ENCODE measurements at regions not wholly inside any gene's neighbourhood (a gene's known extent, or its start where the extent isn't known, plus 50 kb on each side); places are given as distances from the start of the nearest gene placed in this dataset.

GRCh38 chr20:22464312-22465003, 119.9 kb downstream of the FOXA2 start:
- H3K4me3 ChIP-seq (ENCODE audit: low read depth in 1 of 2, low read length in 1 of 2) = no peak overlapping the region
- TF ChIP-seq, protein P1, sequence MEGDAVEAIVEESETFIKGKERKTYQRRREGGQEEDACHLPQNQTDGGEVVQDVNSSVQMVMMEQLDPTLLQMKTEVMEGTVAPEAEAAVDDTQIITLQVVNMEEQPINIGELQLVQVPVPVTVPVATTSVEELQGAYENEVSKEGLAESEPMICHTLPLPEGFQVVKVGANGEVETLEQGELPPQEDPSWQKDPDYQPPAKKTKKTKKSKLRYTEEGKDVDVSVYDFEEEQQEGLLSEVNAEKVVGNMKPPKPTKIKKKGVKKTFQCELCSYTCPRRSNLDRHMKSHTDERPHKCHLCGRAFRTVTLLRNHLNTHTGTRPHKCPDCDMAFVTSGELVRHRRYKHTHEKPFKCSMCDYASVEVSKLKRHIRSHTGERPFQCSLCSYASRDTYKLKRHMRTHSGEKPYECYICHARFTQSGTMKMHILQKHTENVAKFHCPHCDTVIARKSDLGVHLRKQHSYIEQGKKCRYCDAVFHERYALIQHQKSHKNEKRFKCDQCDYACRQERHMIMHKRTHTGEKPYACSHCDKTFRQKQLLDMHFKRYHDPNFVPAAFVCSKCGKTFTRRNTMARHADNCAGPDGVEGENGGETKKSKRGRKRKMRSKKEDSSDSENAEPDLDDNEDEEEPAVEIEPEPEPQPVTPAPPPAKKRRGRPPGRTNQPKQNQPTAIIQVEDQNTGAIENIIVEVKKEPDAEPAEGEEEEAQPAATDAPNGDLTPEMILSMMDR (IDR thresholded peaks at IDR 0.05) = no peak
- no peaks in the 10 kb centered on the region for H3K9me3 ChIP-seq
- H3K36me3 ChIP-seq = no peaks in the 10 kb centered on the region
- peaks cover 15% of the 10 kb centered on the region for H3K27me3 ChIP-seq
- H3K27ac ChIP-seq = no peak overlapping the region
- peaks cover 2 to 7% of the 10 kb centered on the region in 2 experiments for H3K4me1 ChIP-seq (ENCODE audit: control insufficient read depth in 1 of 2, insufficient read depth in 1 of 2, low read depth in 1 of 2, low read length in 1 of 2)

- TF ChIP-seq, protein P1 (IDR thresholded peaks at IDR 0.05) = no peak
- Histone ChIP-seq H3K27me3 (peaks cover 15% of the 10 kb centered on the region), H3K36me3 (no peaks in the 10 kb centered on the region), H3K27ac (no peak overlapping the region), H3K4me1 (ENCODE audit: control insufficient read depth in 1 of 2, insufficient read depth in 1 of 2, low read depth in 1 of 2, low read length in 1 of 2) (no peaks in the 10 kb centered on the region), H3K9me3 (no peaks in the 10 kb centered on the region), H3K4me3 (ENCODE audit: low read depth in 1 of 2, low read length in 1 of 2) (no peak overlapping the region)
Observed at GRCh38 chr20:22462975-22463914, 121.1 kb downstream of the FOXA2 start.

DNA sequence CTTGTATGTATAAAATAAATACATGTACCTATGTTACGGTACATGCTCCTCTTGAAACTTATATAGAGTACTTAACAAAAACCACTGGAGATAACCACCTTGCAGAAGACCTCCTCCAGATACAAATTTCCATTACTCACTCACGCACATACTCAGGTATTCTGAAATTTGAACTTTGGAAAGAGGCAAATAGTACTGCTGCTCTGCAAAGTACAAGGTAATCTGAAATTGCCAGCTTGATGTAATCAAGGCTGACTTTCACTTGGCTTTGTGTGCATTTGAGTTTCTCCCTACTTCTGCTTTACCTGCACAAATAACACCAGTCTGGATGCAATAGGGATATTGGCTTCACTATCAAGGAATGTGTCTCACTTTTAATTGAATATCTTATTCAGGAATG, 123.6 kb downstream of the FOXA2 start:
- Histone ChIP-seq H3K4me3 (ENCODE audit: low read depth in 1 of 2, low read length in 1 of 2) (no peak overlapping the region), H3K36me3 (no peaks in the 10 kb centered on the region), H3K27ac (no peak overlapping the region), H3K27me3 (peaks cover 15% of the 10 kb centered on the region), H3K9me3 (no peaks in the 10 kb centered on the region), H3K4me1 (ENCODE audit: control insufficient read depth in 1 of 2, insufficient read depth in 1 of 2, low read depth in 1 of 2, low read length in 1 of 2) (no peaks in the 10 kb centered on the region)
- TF ChIP-seq, protein P1 (IDR thresholded peaks at IDR 0.05) = no peak

- Histone ChIP-seq H3K4me1 (ENCODE audit: control insufficient read depth in 1 of 2, insufficient read depth in 1 of 2, low read depth in 1 of 2, low read length in 1 of 2) (no peaks in the 10 kb centered on the region), H3K27ac (no peak overlapping the region), H3K27me3 (peaks cover 15% of the 10 kb centered on the region), H3K9me3 (no peaks in the 10 kb centered on the region), H3K4me3 (ENCODE audit: low read depth in 1 of 2, low read length in 1 of 2) (no peak overlapping the region), H3K36me3 (no peaks in the 10 kb centered on the region)
- TF ChIP-seq, protein P1 (IDR thresholded peaks at IDR 0.05) = no peak
Observed at GRCh38 chr20:22460231-22460630, 124.1 kb downstream of the FOXA2 start.

DNA sequence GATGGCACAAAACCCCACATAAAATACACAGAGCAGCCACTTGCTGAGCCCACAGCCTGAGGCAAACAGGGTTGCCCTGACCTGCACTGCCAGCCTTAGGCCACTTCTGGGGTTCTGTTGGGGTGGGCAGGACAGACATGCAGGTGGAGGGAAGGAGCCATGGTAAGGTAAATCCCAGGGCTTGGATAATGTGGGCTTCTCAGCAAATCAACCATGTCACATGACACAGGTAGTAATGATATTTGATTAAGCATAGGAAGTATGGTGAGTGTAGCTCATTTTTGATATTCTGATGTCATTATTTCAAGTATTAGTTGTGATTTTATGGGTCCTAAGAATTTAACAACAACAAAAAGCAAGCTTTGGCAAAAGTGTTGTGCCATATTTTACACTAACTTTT, 124.6 kb downstream of the FOXA2 start:
- TF ChIP-seq, protein P1 (IDR thresholded peaks at IDR 0.05) = no peak
- no peak overlapping the region for H3K4me3 ChIP-seq (ENCODE audit: low read depth in 1 of 2, low read length in 1 of 2)
- no peaks in the 10 kb centered on the region for H3K4me1 ChIP-seq (ENCODE audit: control insufficient read depth in 1 of 2, insufficient read depth in 1 of 2, low read depth in 1 of 2, low read length in 1 of 2)
- no peak overlapping the region for H3K27ac ChIP-seq
- no peaks in the 10 kb centered on the region for H3K9me3 ChIP-seq
- H3K27me3 ChIP-seq = peaks cover 12% of the 10 kb centered on the region
- no peaks in the 10 kb centered on the region for H3K36me3 ChIP-seq

All from neutrophil (primary cell).